Ishikawa (cell line): ENCODE measurements at regions not wholly inside any gene's neighbourhood (a gene's known extent, or its start where the extent isn't known, plus 50 kb on each side); places are given as distances from the start of the nearest gene placed in this dataset.

ENCODE experiments used
- CEBPB ChIP-seq: IDR thresholded peaks from 2 replicates; pipeline ENCODE4 v1.6.1; 2012
- CREB1 ChIP-seq: IDR thresholded peaks from 2 replicates; pipeline ENCODE4 v1.6.1; 2012; ENCODE audit warnings: low read depth
- EGR1 ChIP-seq: IDR thresholded peaks from 2 replicates; pipeline ENCODE4 v1.6.1; 2012
- EP300 ChIP-seq: IDR thresholded peaks from 2 replicates; pipeline ENCODE4 v1.6.1; 2012; ENCODE audit warnings: borderline replicate concordance
- FOXM1 ChIP-seq: IDR thresholded peaks from 2 replicates; pipeline ENCODE4 v1.6.1; 2012; ENCODE audit warnings: low read depth, borderline replicate concordance
- NFIC ChIP-seq: IDR thresholded peaks from 2 replicates; pipeline ENCODE4 v1.6.1; 2012
- RAD21 ChIP-seq: IDR thresholded peaks from 2 replicates; pipeline ENCODE4 v1.6.1; 2012; ENCODE audit warnings: low read depth
- TAF1 ChIP-seq: IDR thresholded peaks from 2 replicates; pipeline ENCODE4 v1.6.1; 2012; ENCODE audit warnings: low read depth, mild to moderate bottlenecking
- TCF12 ChIP-seq: IDR thresholded peaks from 2 replicates; pipeline ENCODE4 v1.6.1; 2012; ENCODE audit warnings: low read depth
- TEAD4 ChIP-seq: IDR thresholded peaks from 2 replicates; pipeline ENCODE4 v1.6.1; 2012
- YY1 ChIP-seq: IDR thresholded peaks from 2 replicates; pipeline ENCODE4 v1.6.1; 2012; ENCODE audit warnings: low read depth
- ZBTB7A ChIP-seq: IDR thresholded peaks from 2 replicates; pipeline ENCODE4 v1.6.1; 2012; ENCODE audit warnings: low read depth
- TF ChIP-seq, protein P1 (sequence below): IDR thresholded peaks from 2 replicates; pipeline ENCODE4 v1.6.1; 2012
- TF ChIP-seq, protein P2 (sequence below): IDR thresholded peaks from 2 replicates; pipeline ENCODE4 v1.6.1; 2012; ENCODE audit warnings: low read depth, mild to moderate bottlenecking
- TF ChIP-seq, protein P3 (sequence below): IDR thresholded peaks from 2 replicates; pipeline ENCODE4 v1.6.1; 2012

DNA sequence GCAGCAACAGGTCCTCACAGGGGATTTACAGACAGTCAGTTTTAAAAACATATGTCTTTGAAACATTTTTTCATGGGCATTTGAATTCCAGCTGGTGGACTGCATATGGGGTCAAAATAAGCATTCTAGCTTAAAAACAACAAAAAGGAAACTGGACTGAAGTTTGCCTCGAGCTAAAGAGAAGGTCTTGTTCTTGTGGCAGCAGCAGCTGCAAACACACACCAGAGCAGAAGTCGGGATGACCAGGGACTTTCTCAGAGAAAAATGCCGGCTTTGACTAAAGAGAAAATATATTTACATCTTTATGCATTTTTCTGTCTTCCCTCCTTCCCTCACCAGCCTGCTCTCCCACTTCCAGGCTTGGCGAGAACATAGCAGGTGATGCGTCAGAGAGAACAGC, 361.4 kb downstream of the CXCL12 start:
- TF ChIP-seq FOXM1, result no peak

DNA sequence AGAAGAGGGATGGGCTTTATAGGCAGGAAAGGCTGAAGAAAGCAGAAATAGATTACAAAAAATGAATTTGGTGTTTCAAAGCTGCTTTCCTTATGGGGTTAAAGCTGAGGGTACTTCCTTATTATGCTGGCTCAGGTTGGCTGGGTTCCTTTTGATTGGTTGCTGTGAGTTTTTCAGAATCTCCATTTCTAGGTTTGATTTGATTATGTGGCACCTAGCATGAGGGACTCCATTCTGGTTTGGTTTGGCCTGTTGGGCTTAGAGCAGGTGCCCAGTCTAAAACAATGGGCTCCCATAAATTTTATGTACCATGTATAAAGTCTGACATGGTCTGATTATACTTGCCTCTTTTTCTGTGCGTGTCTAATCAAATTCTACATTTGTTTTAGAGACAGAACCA, 362.7 kb downstream of the CXCL12 start:
- TF ChIP-seq ZBTB7A (no peak), TEAD4 (no peak), CEBPB (no peak), EGR1 (no peak), TCF12 (no peak), NFIC (no peak), TAF1 (no peak), EP300 (no peak), RAD21 (no peak), CREB1 (no peak), YY1 (no peak), FOXM1 (no peak)
- TF ChIP-seq, protein P1, sequence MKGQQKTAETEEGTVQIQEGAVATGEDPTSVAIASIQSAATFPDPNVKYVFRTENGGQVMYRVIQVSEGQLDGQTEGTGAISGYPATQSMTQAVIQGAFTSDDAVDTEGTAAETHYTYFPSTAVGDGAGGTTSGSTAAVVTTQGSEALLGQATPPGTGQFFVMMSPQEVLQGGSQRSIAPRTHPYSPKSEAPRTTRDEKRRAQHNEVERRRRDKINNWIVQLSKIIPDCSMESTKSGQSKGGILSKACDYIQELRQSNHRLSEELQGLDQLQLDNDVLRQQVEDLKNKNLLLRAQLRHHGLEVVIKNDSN, result no peak
- TF ChIP-seq, protein P2, sequence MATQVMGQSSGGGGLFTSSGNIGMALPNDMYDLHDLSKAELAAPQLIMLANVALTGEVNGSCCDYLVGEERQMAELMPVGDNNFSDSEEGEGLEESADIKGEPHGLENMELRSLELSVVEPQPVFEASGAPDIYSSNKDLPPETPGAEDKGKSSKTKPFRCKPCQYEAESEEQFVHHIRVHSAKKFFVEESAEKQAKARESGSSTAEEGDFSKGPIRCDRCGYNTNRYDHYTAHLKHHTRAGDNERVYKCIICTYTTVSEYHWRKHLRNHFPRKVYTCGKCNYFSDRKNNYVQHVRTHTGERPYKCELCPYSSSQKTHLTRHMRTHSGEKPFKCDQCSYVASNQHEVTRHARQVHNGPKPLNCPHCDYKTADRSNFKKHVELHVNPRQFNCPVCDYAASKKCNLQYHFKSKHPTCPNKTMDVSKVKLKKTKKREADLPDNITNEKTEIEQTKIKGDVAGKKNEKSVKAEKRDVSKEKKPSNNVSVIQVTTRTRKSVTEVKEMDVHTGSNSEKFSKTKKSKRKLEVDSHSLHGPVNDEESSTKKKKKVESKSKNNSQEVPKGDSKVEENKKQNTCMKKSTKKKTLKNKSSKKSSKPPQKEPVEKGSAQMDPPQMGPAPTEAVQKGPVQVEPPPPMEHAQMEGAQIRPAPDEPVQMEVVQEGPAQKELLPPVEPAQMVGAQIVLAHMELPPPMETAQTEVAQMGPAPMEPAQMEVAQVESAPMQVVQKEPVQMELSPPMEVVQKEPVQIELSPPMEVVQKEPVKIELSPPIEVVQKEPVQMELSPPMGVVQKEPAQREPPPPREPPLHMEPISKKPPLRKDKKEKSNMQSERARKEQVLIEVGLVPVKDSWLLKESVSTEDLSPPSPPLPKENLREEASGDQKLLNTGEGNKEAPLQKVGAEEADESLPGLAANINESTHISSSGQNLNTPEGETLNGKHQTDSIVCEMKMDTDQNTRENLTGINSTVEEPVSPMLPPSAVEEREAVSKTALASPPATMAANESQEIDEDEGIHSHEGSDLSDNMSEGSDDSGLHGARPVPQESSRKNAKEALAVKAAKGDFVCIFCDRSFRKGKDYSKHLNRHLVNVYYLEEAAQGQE, result no peak
- TF ChIP-seq, protein P3, sequence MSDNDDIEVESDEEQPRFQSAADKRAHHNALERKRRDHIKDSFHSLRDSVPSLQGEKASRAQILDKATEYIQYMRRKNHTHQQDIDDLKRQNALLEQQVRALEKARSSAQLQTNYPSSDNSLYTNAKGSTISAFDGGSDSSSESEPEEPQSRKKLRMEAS, result no peak

DNA sequence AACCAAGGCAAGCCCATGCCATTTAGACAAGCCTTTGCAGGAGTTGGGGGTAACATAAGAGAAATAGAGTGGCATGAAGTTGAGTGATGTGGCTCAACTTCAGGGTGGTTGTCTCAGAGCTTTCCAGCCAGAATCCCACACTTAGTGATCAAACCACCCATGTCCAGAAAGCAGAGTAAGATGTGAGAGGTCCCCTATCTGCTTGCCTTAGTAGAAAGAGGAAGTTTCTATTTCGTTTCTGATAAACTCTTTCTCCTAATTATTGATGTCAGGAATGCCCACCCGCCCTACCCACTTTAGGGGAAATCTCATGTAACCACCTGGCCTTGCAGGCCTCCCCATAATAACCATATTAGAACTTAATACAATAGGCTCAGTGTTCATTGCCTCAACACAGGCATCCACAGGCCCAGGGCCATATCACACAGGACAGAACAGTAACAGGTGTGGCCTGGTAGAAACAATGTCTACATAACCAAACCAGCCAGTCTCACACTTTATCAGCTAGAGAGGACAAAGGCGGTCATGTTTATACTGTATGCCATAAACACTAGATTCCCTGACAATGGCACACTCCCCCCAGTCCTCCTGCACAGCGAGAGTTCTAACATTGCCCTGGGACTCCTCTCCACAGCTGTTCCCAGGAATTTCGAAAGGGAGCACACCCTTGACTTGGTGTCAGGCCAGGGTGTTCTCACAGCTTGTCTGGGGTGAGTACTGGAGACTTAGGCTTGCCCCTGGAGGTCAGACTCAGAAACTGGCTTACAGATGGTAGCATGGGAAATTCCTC, 364.4 kb downstream of the CXCL12 start:
- no peak for TF ChIP-seq EP300
- TF ChIP-seq, protein P2, result no peak
- TF ChIP-seq CEBPB, result no peak
- no peak for TF ChIP-seq RAD21
- TF ChIP-seq NFIC, result no peak
- TF ChIP-seq, protein P3, result no peak
- TF ChIP-seq, protein P1, result no peak
- TF ChIP-seq TCF12, result no peak
- TF ChIP-seq TEAD4, result no peak

DNA sequence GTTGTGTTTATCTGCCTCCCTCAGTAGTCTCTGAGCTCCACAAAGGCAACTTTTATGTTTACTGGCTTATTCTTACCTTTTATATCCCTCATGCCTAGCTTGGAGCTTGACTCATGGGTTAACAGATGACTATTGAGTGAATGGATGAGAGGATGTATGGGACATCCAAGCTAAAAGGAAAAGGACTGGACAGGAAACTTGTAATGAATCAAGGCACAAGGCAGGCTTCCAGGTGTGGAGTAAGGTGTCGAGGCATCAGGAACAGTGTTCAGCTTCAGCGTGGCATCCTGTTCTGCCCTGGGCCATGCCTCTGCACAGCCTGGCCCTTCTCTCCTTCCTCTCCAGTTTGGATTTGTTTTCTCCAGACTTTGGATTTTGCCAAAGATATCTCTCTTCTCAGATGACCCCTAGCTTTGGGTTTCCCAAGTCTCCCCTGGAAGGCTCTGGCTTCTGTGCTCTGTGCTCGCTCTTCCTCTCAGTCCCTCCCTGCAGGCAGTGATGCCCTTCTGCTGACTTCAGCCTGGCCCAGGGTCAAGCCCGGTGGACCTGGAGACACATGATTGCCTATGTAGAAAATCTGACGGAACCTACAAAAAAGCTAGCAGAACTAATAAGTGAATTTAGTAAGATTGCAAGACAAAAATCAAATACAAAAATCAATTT, 367.3 kb downstream of the CXCL12 start:
- TF ChIP-seq TAF1 (no peak), TCF12 (no peak)

DNA sequence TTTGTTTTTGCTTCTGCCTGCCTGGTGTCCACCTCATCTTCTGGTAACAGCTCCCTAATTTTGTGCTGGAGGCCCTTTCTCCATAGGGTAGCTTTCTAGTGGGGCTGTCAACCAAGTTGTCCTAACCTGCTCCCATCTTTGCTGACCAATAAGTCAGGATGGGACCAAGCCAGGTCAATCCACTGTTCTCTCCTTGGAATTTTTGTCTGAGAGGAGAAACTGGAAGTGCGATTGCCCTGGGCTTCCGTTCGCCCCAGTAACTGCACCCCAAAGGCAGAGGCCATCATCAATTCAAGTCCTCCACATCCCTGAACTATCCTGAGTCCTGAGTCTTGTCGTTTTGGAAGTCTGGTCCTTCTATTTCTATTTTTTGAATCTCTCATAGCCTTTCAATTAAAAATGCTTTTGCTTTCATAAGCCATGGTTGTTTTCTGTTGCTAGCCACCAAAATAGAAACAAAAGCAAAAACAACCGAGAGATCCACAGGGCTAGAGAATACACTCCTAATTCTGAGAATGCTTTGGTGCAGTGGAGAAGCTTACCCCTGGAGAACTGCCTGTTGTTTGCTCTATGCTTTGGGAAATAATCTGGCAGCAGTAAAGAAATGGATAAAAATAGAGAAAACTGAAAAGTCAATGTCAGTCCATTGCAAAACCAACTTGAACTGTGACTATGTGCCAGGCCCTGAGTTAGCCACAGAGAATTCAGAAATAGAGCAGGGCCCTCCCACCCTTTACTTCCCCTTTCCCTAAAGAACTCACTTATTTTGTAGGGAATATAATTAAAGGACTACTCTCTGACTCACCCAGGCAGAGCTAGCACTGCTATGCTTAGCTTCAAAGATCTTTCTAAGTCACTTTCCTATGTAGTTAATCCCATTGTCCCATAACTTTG, 368.1 kb downstream of the CXCL12 start:
- TF ChIP-seq CREB1, result no peak
- no peak for TF ChIP-seq NFIC
- TF ChIP-seq TEAD4, result no peak
- TF ChIP-seq YY1, result no peak
- TF ChIP-seq, protein P3, result no peak
- TF ChIP-seq ZBTB7A, result no peak
- no peak for TF ChIP-seq EP300
- no peak for TF ChIP-seq TAF1
- no peak for TF ChIP-seq EGR1
